GM12892 (cell line): ENCODE measurements at regions not wholly inside any gene's neighbourhood (a gene's known extent, or its start where the extent isn't known, plus 50 kb on each side); places are given as distances from the start of the nearest gene placed in this dataset.

ENCODE experiments used
- POLR2A ChIP-seq: IDR thresholded peaks from 2 replicates; pipeline ENCODE4 v1.6.1; 2011; ENCODE audit warnings: low read depth, low read length, control low read depth
- POLR2AphosphoS5 ChIP-seq: IDR thresholded peaks from 2 replicates; pipeline ENCODE4 v1.6.1; 2011; ENCODE audit warnings: low read depth, low read length, control low read depth

GRCh38 chr21:27466140-27466539 lies 499.3 kb upstream of the ADAMTS5 start:
- TF ChIP-seq POLR2A, result no peak
- no peak for TF ChIP-seq POLR2AphosphoS5
